NT2/D1 (cell line): ENCODE measurements at regions not wholly inside any gene's neighbourhood (a gene's known extent, or its start where the extent isn't known, plus 50 kb on each side); places are given as distances from the start of the nearest gene placed in this dataset.

Source experiments
- SUZ12 ChIP-seq: IDR thresholded peaks from 2 replicates; pipeline ENCODE4 v1.6.1; 2011; ENCODE audit not compliant: insufficient read length, insufficient read depth; ENCODE audit errors: extremely low read depth
- YY1 ChIP-seq: IDR thresholded peaks from 2 replicates; pipeline ENCODE4 v1.6.1; 2011; ENCODE audit not compliant: insufficient read length, insufficient read depth
- ZNF274 ChIP-seq: IDR thresholded peaks from 2 replicates; pipeline ENCODE4 v1.6.1; 2011; ENCODE audit warnings: mild to moderate bottlenecking, low read depth, low read length

- TF ChIP-seq YY1 = no peak
- no peak for TF ChIP-seq ZNF274
- no peak for TF ChIP-seq SUZ12
Observed at GRCh38 chr7:42611961-42612360, 299.9 kb downstream of the C7orf25 start.
